Breast epithelium (tissue), 3 donors: ENCODE measurements at regions not wholly inside any gene's neighbourhood (a gene's known extent, or its start where the extent isn't known, plus 50 kb on each side); places are given as distances from the start of the nearest gene placed in this dataset.

ENCODE experiments used
- POLR2A ChIP-seq: fragments of 450-650 bp; IDR thresholded peaks from one replicate; pipeline ENCODE4 v1.6.1; 2016; ENCODE audit warnings: antibody characterized with exemption, mild to moderate bottlenecking, moderate library complexity
- POLR2AphosphoS5 ChIP-seq, 3 donors: sonication (generic); formaldehyde crosslinking; IDR thresholded peaks; one replicate each; pipeline ENCODE4 v1.6.1; 2017; ENCODE audit warnings: antibody characterized with exemption in 3 of 3
- TF ChIP-seq, protein P1 (sequence below), 3 donors: fragments of 450-650 bp; IDR thresholded peaks; one replicate each; pipeline ENCODE4 v1.5.1; 2016 to 2017; ENCODE audit warnings: antibody characterized with exemption in 3 of 3, mild to moderate bottlenecking in 3 of 3, moderate library complexity in 3 of 3

DNA sequence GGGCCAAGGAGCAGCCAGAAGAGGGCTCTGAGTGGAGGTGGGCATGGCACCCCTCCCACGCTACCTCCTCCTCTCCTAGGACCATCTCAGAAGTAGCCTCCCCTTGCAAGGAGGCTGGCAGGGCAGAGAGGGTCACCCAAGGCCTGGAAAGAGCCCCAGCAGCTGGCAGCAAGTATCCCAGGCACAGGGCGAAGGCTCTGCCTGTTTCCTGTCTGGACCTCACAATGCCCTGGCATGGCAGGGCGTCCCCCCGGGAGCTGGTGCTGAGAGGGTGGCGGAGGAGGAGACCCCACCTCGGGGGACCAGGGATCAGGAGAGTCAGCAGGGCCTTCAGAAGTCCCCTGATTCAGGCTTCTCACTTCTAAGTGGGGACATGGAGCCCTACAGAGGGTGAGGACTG is 66.2 kb upstream of the TAF1B start:
- TF ChIP-seq, protein P1, sequence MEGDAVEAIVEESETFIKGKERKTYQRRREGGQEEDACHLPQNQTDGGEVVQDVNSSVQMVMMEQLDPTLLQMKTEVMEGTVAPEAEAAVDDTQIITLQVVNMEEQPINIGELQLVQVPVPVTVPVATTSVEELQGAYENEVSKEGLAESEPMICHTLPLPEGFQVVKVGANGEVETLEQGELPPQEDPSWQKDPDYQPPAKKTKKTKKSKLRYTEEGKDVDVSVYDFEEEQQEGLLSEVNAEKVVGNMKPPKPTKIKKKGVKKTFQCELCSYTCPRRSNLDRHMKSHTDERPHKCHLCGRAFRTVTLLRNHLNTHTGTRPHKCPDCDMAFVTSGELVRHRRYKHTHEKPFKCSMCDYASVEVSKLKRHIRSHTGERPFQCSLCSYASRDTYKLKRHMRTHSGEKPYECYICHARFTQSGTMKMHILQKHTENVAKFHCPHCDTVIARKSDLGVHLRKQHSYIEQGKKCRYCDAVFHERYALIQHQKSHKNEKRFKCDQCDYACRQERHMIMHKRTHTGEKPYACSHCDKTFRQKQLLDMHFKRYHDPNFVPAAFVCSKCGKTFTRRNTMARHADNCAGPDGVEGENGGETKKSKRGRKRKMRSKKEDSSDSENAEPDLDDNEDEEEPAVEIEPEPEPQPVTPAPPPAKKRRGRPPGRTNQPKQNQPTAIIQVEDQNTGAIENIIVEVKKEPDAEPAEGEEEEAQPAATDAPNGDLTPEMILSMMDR (IDR thresholded peaks at IDR 0.05), result no peak
- no peak for TF ChIP-seq POLR2A
- TF ChIP-seq POLR2AphosphoS5 (IDR thresholded peaks at IDR 0.05), result no peak
